GM18868 (cell line): ENCODE measurements at regions not wholly inside any gene's neighbourhood (a gene's known extent, or its start where the extent isn't known, plus 50 kb on each side); places are given as distances from the start of the nearest gene placed in this dataset.
"Not testable (repeated sequence)": the region's sequence is repeated elsewhere in the genome, so short reads cannot be mapped to it uniquely, and the experiment has no call there.

Experiments
- ATAC-seq: cut with Tn5 transposase; IDR thresholded peaks from one replicate; pipeline ENCODE4 v1.9.1; 2021; ENCODE audit warnings: mild to moderate bottlenecking, moderate library complexity; ENCODE audit not compliant: unreplicated experiment

GRCh38 chr11:49442669-49443068 lies 234.3 kb upstream of the FOLH1 start:
- ATAC-seq: no peak

- not testable (repeated sequence) for ATAC-seq
Measured at GRCh38 chr11:49439901-49440300, 231.5 kb upstream of the FOLH1 start.

- not testable (repeated sequence) for ATAC-seq
Measured at GRCh38 chr11:49434308-49434707, 225.9 kb upstream of the FOLH1 start.

- no peak for ATAC-seq
Measured at GRCh38 chr11:49432242-49432848, 223.9 kb upstream of the FOLH1 start.

- no peak for ATAC-seq
Measured at GRCh38 chr11:49424136-49424535, 215.7 kb upstream of the FOLH1 start.

- peak; percentile 87 for ATAC-seq
Measured at GRCh38 chr11:49418877-49419276, 210.5 kb upstream of the FOLH1 start.

- no peak for ATAC-seq
Measured at GRCh38 chr11:49405743-49406142, 197.3 kb upstream of the FOLH1 start.

- not testable (repeated sequence) for ATAC-seq
Measured at GRCh38 chr11:49395789-49396188, 187.4 kb upstream of the FOLH1 start.

- ATAC-seq: not testable (repeated sequence)
Measured at GRCh38 chr11:49390362-49390761, 182.0 kb upstream of the FOLH1 start.

GRCh38 chr11:49389149-49389548 lies 180.7 kb upstream of the FOLH1 start:
- not testable (repeated sequence) for ATAC-seq

GRCh38 chr11:49384371-49384770 lies 176.0 kb upstream of the FOLH1 start:
- ATAC-seq: not testable (repeated sequence)

GRCh38 chr11:49377978-49378377 lies 169.6 kb upstream of the FOLH1 start:
- ATAC-seq: no peak

- not testable (repeated sequence) for ATAC-seq
Measured at GRCh38 chr11:49373866-49374265, 165.5 kb upstream of the FOLH1 start.

GRCh38 chr11:49373385-49373784 lies 165.0 kb upstream of the FOLH1 start:
- ATAC-seq: not testable (repeated sequence)

GRCh38 chr11:49372137-49372536 lies 163.7 kb upstream of the FOLH1 start:
- not testable (repeated sequence) for ATAC-seq

GRCh38 chr11:49368556-49368955 lies 160.2 kb upstream of the FOLH1 start:
- not testable (repeated sequence) for ATAC-seq

- not testable (repeated sequence) for ATAC-seq
Measured at GRCh38 chr11:49365375-49365774, 157.0 kb upstream of the FOLH1 start.

GRCh38 chr11:49362994-49363393 lies 154.6 kb upstream of the FOLH1 start:
- ATAC-seq: not testable (repeated sequence)

- not testable (repeated sequence) for ATAC-seq
Measured at GRCh38 chr11:49354536-49354935, 146.1 kb upstream of the FOLH1 start.

GRCh38 chr11:49352868-49353267 lies 144.5 kb upstream of the FOLH1 start:
- not testable (repeated sequence) for ATAC-seq

- not testable (repeated sequence) for ATAC-seq
Measured at GRCh38 chr11:49346627-49347026, 138.2 kb upstream of the FOLH1 start.

- not testable (repeated sequence) for ATAC-seq
Measured at GRCh38 chr11:49328485-49329186, 120.2 kb upstream of the FOLH1 start.
